Epithelial cell of esophagus (primary cell): ENCODE measurements at regions not wholly inside any gene's neighbourhood (a gene's known extent, or its start where the extent isn't known, plus 50 kb on each side); places are given as distances from the start of the nearest gene placed in this dataset.

ENCODE experiments used
- DNase-seq: peaks from one replicate; pipeline ENCODE4 v3.0.0; 2010; ENCODE audit warnings: low read depth
- H3K4me3 ChIP-seq: 2 replicates; pipeline ENCODE4 v1.5.1; 2011; ENCODE audit warnings: mild to moderate bottlenecking, low read length, control low read depth
- CTCF ChIP-seq: IDR thresholded peaks from 2 replicates; pipeline ENCODE4 v1.5.1; 2011; ENCODE audit warnings: low read depth, mild to moderate bottlenecking, low read length, control low read depth, inconsistent platforms; ENCODE audit not compliant: insufficient read depth; ENCODE audit errors: missing control alignments

DNA sequence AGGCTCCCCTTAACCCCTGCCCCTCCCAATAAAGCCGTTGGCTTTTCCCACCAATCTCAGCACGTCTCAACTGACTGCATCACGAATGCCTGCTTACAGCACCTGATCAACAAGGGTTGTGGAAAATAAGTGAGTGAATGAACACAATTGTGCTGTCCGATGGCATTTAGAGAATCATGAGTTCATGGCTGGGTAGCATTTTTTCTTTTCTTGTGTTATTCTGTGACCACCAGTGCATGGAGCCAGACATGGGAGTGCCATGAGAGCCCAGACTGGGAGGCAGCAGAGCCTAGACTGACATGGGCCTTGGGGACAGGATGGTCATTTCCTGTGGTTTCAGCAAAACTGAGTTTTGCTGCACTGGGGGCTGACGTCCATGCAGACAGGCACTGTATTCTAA lies 254.1 kb upstream of the IGFBP3 start:
- TF ChIP-seq CTCF = no peak
- no peak for DNase-seq
- no peak overlapping the region for H3K4me3 ChIP-seq

- H3K4me3 ChIP-seq = no peak overlapping the region
- no peak for TF ChIP-seq CTCF
- DNase-seq = no peak
Observed at GRCh38 chr7:46174196-46174580, 253.1 kb upstream of the IGFBP3 start.

DNA sequence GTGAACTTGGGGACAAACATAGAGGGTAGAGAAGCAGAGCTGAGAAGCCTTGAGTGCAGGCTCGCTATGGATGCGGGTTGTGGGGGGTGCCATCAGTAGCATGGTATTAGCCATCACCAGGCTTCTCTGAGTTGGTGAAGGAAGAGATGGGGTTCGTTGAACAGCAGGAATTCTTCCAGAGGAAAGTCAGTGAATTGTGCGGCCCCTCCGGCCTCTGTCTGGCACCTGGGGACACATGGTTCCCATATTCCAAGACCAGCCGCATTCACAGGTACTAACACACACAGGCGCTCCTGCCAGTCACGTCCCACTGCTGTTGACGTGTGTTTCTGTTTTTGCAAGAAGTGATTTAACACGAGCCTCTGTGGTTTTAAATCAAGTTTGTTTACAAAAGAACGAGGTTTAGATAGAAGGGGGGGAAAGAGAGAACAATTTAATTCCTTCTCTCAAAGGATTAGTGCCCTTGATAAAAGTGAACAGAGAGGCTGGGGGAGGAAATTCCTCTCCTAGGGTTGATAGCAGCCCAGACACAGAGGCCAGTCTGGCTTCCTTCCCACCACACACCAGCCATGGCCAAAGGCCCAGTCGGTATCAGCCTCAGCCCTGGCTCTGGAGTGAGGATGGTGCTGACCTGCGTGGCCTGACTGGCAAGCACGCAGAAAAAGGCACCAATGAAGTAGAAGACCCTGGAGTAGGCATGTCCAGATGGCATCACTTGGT lies 252.6 kb upstream of the IGFBP3 start:
- DNase-seq = no peak
- no peak for TF ChIP-seq CTCF

DNA sequence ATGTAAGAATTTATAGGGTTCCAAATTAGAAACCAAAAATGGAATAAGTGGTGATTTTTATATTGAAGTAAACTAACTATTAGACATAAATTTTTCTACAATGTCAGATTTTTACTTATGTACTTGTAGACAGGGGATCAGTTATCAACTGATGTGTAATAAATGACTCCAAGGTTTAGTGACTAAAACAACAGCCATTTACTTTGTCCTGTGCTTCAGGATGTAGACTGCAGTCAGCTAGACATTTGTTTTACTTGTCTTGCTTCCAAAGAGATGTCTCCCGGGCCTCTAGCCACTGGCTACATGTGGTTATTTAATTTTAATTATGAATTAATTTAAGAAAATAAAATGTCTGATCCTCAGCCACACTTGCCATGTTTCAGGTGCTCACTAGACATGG lies 249.7 kb upstream of the IGFBP3 start:
- no peak for DNase-seq
- TF ChIP-seq CTCF = no peak

More for the DNA sequence above, 252.6 kb upstream of the IGFBP3 start:
- H3K4me3 ChIP-seq = no peak overlapping the region

GRCh38 chr7:46170021-46170420 lies 248.9 kb upstream of the IGFBP3 start:
- TF ChIP-seq CTCF = no peak
- no peak for DNase-seq
- H3K4me3 ChIP-seq = no peak overlapping the region

More for the DNA sequence above, 249.7 kb upstream of the IGFBP3 start:
- H3K4me3 ChIP-seq = no peak overlapping the region

DNA sequence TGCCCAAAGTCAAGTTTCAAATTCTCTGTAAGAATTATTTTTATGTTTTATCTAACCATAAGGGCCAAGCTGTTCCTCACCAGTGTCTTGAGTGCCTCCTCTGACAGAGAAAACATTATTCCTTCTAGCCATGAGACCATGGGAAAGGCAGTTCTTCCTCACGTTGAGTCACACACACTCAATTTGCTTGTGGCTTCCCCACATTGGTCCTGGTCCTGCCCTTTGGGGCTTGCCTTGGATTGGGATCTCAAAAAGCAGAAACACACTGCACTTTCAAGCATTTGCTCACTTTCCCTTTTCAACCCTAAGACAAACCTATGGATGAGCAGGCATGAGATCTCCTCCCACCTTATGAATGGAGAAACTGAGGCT lies 248.3 kb upstream of the IGFBP3 start:
- TF ChIP-seq CTCF = no peak
- H3K4me3 ChIP-seq = no peak overlapping the region
- no peak for DNase-seq

DNA sequence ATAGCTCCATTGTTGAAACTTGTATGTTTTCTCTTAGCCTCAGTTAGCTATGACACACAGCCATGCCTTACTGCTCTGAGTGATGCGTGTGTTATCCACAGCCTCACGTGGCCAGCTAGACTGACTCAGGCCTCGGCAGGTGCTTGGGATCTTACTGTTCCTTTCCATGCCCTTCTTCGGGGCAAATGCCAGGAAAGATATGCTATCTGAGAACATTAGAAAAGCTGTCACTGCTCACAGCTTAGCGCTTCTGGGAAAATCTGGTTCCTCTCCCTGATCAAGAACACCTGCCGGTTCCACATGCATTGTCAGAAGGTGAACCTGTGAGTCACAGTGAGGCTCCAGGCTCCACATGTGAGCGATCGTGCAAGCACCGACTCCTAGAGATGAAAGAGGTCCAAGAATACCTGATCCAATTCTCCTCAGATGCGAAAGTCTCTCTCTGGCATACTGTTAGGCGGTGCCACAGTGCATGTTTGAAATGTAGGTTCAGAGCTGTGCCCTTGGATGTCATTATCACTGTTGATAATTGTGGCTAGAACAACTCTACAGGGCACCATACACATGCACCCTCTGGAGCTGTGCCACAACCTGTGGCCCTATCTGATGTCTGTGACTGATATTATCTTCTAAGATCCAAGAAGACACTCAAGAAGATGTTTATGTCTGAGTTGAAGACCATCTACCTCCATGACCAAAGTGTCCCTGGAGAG lies 247.8 kb upstream of the IGFBP3 start:
- no peak overlapping the region for H3K4me3 ChIP-seq
- no peak for TF ChIP-seq CTCF
- DNase-seq = peak; percentile 94
